K562 (cell line): ENCODE measurements at regions not wholly inside any gene's neighbourhood (a gene's known extent, or its start where the extent isn't known, plus 50 kb on each side); places are given as distances from the start of the nearest gene placed in this dataset.

Experiments
- DEAF1 ChIP-seq: fragments of 450-650 bp; formaldehyde crosslinking; IDR thresholded peaks from 2 replicates; pipeline ENCODE4 v1.4.0; 2020; ENCODE audit warnings: mild to moderate bottlenecking, moderate library complexity
- E4F1 ChIP-seq: fragments of 250-450 bp; sonication (Bioruptor Pico); IDR thresholded peaks from 2 replicates; pipeline ENCODE4 v1.5.0; 2021; ENCODE audit warnings: mild to moderate bottlenecking, borderline replicate concordance
- ELF1 ChIP-seq: fragments of 200-800 bp; sonication (Bioruptor generic); IDR thresholded peaks from 2 replicates; pipeline ENCODE4 v1.6.1; 2016; ENCODE audit warnings: missing genetic modification characterization, missing compliant biosample characterization
- FOXP4 ChIP-seq: sonication (generic); formaldehyde crosslinking; IDR thresholded peaks from 2 replicates; pipeline ENCODE4 v1.8.0; 2022; ENCODE audit warnings: mild to moderate bottlenecking, missing genetic modification reagents, borderline replicate concordance
- GABPA ChIP-seq: fragments of 200-800 bp; sonication (Bioruptor generic); conservative IDR thresholded peaks from 2 replicates; pipeline ENCODE4 v1.6.1; 2016; ENCODE audit warnings: low read depth, missing genetic modification characterization, missing compliant biosample characterization
- HINFP ChIP-seq: fragments of 450-650 bp; conservative IDR thresholded peaks from 2 replicates; pipeline ENCODE4 v1.6.1; 2016; ENCODE audit warnings: missing genetic modification characterization, low read depth, mild to moderate bottlenecking, control low read depth, missing compliant biosample characterization
- L3MBTL2 ChIP-seq: fragments of 450-650 bp; IDR thresholded peaks from 2 replicates; pipeline ENCODE4 v1.6.1; 2016; ENCODE audit warnings: mild to moderate bottlenecking, moderate library complexity
- NFE2 ChIP-seq: IDR thresholded peaks from 2 replicates; pipeline ENCODE4 v1.6.1; 2014; ENCODE audit warnings: antibody characterized with exemption, low read depth
- NFXL1 ChIP-seq: fragments of 450-650 bp; formaldehyde crosslinking; IDR thresholded peaks from 2 replicates; pipeline ENCODE4 v1.4.0; 2021; ENCODE audit warnings: mild to moderate bottlenecking
- POLR2H ChIP-seq: IDR thresholded peaks from 2 replicates; pipeline ENCODE4 v1.6.1; 2016; ENCODE audit warnings: missing genetic modification characterization, low read depth, mild to moderate bottlenecking, control low read depth, missing compliant biosample characterization, moderate library complexity
- RB1 ChIP-seq: fragments of 450-650 bp; IDR thresholded peaks from 2 replicates; pipeline ENCODE4 v1.6.1; 2017; ENCODE audit warnings: low read depth, mild to moderate bottlenecking
- SFPQ ChIP-seq: fragments of 200-400 bp; formaldehyde crosslinking; IDR thresholded peaks from 2 replicates; pipeline ENCODE4 v1.6.1; 2017; ENCODE audit warnings: mild to moderate bottlenecking, low read depth, low read length, moderate library complexity
- SMAD2 ChIP-seq: fragments of 150-350 bp; IDR thresholded peaks from 2 replicates; pipeline ENCODE4 v1.6.1; 2014; ENCODE audit warnings: low read depth, mild to moderate bottlenecking, low read length
- TCF7 ChIP-seq: sonication (generic); IDR thresholded peaks from 2 replicates; pipeline ENCODE4 v1.6.1; 2016; ENCODE audit warnings: antibody characterized with exemption, borderline replicate concordance
- U2AF1 ChIP-seq: fragments of 200-400 bp; formaldehyde crosslinking; optimal IDR thresholded peaks from 2 replicates; pipeline ENCODE3; 2017; ENCODE audit warnings: mild to moderate bottlenecking, low read depth, low read length, moderate library complexity
- ZFPM2 ChIP-seq: fragments of 250-450 bp; sonication (Bioruptor Pico); IDR thresholded peaks from 2 replicates; pipeline ENCODE4 v1.5.1; 2022; ENCODE audit warnings: mild to moderate bottlenecking
- ZKSCAN3 ChIP-seq: fragments of 250-450 bp; sonication (Bioruptor Pico); IDR thresholded peaks from 2 replicates; pipeline ENCODE4 v1.4.0; 2020
- ZNF146 ChIP-seq: IDR thresholded peaks from one replicate; pipeline ENCODE4 v1.6.1; 2018; ENCODE audit warnings: missing compliant biosample characterization; ENCODE audit not compliant: unreplicated experiment

GRCh38 chr10:9825491-9826018 lies 1192.1 kb upstream of the CELF2 start (continued):
- no peak for TF ChIP-seq FOXP4 (CRISPR knock-in tag)
- no peak for TF ChIP-seq ZNF146 (CRISPR knock-in tag)
- TF ChIP-seq GABPA (tag) = peak; percentile 52
- TF ChIP-seq DEAF1 (CRISPR knock-in tag) = peak; percentile 46; the same call in 1 of the 2 replicates
- TF ChIP-seq NFXL1 = peak; percentile 91
- no peak for TF ChIP-seq RB1
- peak; percentile 60 for TF ChIP-seq ELF1 (tag)
- no peak for TF ChIP-seq U2AF1
- TF ChIP-seq HINFP (tag) = peak; percentile 97
- TF ChIP-seq NFE2 = 0 out of 2 replicates have a peak, but pooled peaks have one; percentile 8
- TF ChIP-seq E4F1 (CRISPR knock-in tag) = peak; percentile 72; the same call in 1 of the 2 replicates
- TF ChIP-seq POLR2H = peak; percentile 73
- TF ChIP-seq ZFPM2 (CRISPR knock-in tag) = peak; percentile 60; the same call in 1 of the 2 replicates
- TF ChIP-seq SFPQ = no peak
- 0 out of 2 replicates have a peak, but pooled peaks have one; percentile 44 for TF ChIP-seq TCF7
- TF ChIP-seq ZKSCAN3 (CRISPR knock-in tag) = peak; percentile 57; the same call in 1 of the 2 replicates
- TF ChIP-seq SMAD2 = no peak
- TF ChIP-seq L3MBTL2 = peak; percentile 83
